Gastrocnemius medialis (tissue), 4 donors: ENCODE measurements at regions not wholly inside any gene's neighbourhood (a gene's known extent, or its start where the extent isn't known, plus 50 kb on each side); places are given as distances from the start of the nearest gene placed in this dataset.

Experiments
- ATAC-seq, 2 donors: fragments of 150-250 bp; one replicate each; pipeline ENCODE4 v1.9.1; 2016
- DNase-seq, 2 donors: peaks; one replicate each; pipeline ENCODE4 v3.0.0-alpha.2; 2019
- H3K27ac ChIP-seq, 4 donors: fragments of 200-600 bp; sonication (generic); 1 replicate in 1 of 4; 2 replicates in 3 of 4; pipeline ENCODE4 v1.5.1; 2016 to 2018; ENCODE audit warnings: mild to moderate bottlenecking in 2 of 4, moderate library complexity in 1 of 4
- H3K27me3 ChIP-seq, 3 donors: fragments of 200-600 bp; sonication (generic) in 2 of 3; 1 replicate in 1 of 3; 2 replicates in 2 of 3; pipeline versions ENCODE4 v1.5.1 to v1.6.0; 2016 to 2019; ENCODE audit warnings: mild to moderate bottlenecking in 1 of 3, moderate library complexity in 1 of 3
- H3K36me3 ChIP-seq, 2 donors: fragments of 200-600 bp; sonication (generic) in 1 of 2; one replicate each; pipeline ENCODE4 v1.5.1; 2017 to 2018
- H3K4me1 ChIP-seq, 2 donors: fragments of 200-600 bp; sonication (generic) in 1 of 2; one replicate each; pipeline ENCODE4 v1.5.1; 2016 to 2017; ENCODE audit warnings: mild to moderate bottlenecking in 2 of 2
- H3K4me3 ChIP-seq, 4 donors: fragments of 200-600 bp; sonication (generic) in 3 of 4; 1 replicate in 1 of 4; 2 replicates in 3 of 4; pipeline ENCODE4 v1.5.1; 2016 to 2019; ENCODE audit warnings: mild to moderate bottlenecking in 2 of 4
- H3K9me3 ChIP-seq, 3 donors: fragments of 200-600 bp; sonication (generic) in 2 of 3; 1 replicate in 1 of 3; 2 replicates in 2 of 3; pipeline ENCODE4 v1.5.1; 2016 to 2019
- POLR2A ChIP-seq, 2 donors: fragments of 450-650 bp; IDR thresholded peaks; one replicate each; pipeline ENCODE4 v1.6.1; 2017; ENCODE audit warnings: antibody characterized with exemption in 2 of 2, mild to moderate bottlenecking in 2 of 2, moderate library complexity in 2 of 2
- in situ Hi-C, 4 donors: fragments of 200-750 bp; cut with MboI; loops; one replicate each; pipeline versions ENCODE4 v1.15.0 to v1.8.0; 2017; ENCODE audit warnings: low sequenced_read_pairs in 4 of 4
- intact Hi-C: fragments of 100-400 bp; cut with DNase I; formaldehyde crosslinking; loops from one replicate; pipeline ENCODE4 v1.15.1; 2023; ENCODE audit warnings: low total_unique reads
- TF ChIP-seq, protein P1 (sequence below), 5 experiments: fragments of 450-650 bp in 3 of 5; fragments of 200-600 bp in 2 of 5; sonication (generic) in 2 of 5; IDR thresholded peaks in 4 of 5; conservative IDR thresholded peaks in 1 of 5; 1 replicate in 4 of 5; 2 replicates in 1 of 5; pipeline ENCODE4 v1.5.1; 2016 to 2019; ENCODE audit warnings: antibody characterized with exemption in 5 of 5, mild to moderate bottlenecking in 3 of 5, moderate library complexity in 3 of 5

DNA sequence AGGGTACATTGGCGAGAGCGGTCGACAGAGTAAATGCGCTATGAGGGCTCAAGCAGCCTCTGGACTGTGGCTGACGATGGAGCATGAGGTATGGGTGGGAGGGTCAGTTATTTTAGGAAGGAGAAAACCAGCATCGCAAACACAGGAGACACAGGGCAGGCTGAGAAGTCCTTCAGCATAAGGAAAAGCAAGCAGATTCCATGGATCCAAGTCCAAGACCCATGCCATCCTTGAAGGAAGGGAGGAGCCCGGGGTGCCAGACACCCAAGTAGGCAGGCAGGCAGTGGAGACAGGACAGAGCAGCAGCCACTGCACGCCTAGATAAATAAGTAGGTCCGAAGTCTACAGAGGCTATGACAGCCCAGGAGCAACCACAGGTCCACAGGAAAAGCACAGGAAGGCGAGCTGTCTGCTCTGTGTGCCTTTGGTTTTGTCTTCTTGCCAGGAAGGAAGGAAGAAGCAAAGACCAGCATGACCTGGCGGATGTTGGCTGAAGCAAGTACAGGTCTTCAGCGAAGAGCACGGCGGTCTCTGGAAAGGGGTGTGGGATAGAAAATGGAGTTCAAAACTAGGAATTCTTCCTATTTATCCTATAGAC is 76.4 kb upstream of the SLC45A1 start:
- Histone ChIP-seq H3K27ac (no peak overlapping the region), H3K4me1 (no peaks in the 10 kb centered on the region), H3K36me3 (no peaks in the 10 kb centered on the region), H3K9me3 (no peaks in the 10 kb centered on the region), H3K4me3 (no peak overlapping the region), H3K27me3 (peaks cover 0 to 3% (median 0%) of the 10 kb centered on the region in 3 donors)
- ATAC-seq (no peak), DNase-seq (no peak)
- intact Hi-C loops (no loop called here), in situ Hi-C loops (no loop called here)
- TF ChIP-seq, protein P1, sequence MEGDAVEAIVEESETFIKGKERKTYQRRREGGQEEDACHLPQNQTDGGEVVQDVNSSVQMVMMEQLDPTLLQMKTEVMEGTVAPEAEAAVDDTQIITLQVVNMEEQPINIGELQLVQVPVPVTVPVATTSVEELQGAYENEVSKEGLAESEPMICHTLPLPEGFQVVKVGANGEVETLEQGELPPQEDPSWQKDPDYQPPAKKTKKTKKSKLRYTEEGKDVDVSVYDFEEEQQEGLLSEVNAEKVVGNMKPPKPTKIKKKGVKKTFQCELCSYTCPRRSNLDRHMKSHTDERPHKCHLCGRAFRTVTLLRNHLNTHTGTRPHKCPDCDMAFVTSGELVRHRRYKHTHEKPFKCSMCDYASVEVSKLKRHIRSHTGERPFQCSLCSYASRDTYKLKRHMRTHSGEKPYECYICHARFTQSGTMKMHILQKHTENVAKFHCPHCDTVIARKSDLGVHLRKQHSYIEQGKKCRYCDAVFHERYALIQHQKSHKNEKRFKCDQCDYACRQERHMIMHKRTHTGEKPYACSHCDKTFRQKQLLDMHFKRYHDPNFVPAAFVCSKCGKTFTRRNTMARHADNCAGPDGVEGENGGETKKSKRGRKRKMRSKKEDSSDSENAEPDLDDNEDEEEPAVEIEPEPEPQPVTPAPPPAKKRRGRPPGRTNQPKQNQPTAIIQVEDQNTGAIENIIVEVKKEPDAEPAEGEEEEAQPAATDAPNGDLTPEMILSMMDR (IDR thresholded peaks at IDR 0.05 in 4 of 5, conservative IDR thresholded peaks at IDR 0.05 in 1 of 5), result no peak
- no peak for TF ChIP-seq POLR2A (IDR thresholded peaks at IDR 0.05)

DNA sequence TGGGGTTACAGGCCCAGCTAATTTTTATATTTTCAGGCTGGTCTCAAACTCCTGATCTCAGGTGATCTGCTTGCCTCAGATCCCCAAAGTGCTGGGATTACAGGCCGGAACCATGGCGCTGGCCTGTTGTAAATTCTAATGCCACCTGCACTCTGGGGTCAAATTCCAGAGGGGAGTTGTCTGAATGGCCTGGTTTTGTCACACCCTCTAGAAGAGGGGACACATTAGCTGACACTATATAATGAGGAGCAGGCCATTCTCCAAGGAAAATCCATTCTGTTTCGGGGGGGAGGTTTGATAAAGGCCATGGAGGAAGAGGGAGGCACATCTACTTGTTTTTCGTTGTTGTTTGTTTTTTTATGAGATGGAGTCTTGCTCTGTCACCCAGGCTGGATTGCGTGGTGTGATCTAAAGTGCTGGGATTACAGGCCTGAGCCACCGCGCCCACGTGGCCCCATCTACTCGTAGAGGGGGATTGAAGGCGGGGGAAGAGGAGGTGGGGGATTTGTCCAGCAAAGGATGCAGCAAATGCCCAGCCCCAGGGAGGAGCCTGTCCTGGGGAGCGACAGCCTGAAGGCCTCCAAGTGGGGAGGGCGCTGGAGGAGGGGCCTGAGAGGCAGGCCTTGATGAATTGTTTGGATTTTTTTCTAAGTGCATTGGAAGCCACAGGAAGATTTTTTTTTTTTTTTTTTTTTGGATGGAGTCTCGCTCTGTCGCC is 78.4 kb upstream of the SLC45A1 start:
- DNase-seq (no peak), ATAC-seq (no peak)
- Histone ChIP-seq H3K4me3 (no peak overlapping the region), H3K4me1 (no peaks in the 10 kb centered on the region), H3K36me3 (no peaks in the 10 kb centered on the region), H3K9me3 (no peaks in the 10 kb centered on the region), H3K27ac (no peak overlapping the region), H3K27me3 (peaks cover 0 to 3% (median 0%) of the 10 kb centered on the region in 3 donors)
- in situ Hi-C loops, result loop anchor here in 1 of 4 donors (10.0 kb wide), 1 partner anchor 205 kb away; no protein-coding TSS in a partner anchor
- intact Hi-C loops, result loop anchor here (5.0 kb wide), 1 partner anchor 207 kb away; no protein-coding TSS in a partner anchor
- TF ChIP-seq, protein P1 (IDR thresholded peaks at IDR 0.05 in 4 of 5, conservative IDR thresholded peaks at IDR 0.05 in 1 of 5), result no peak
- no peak for TF ChIP-seq POLR2A (IDR thresholded peaks at IDR 0.05)

- Histone ChIP-seq H3K27me3 (peaks cover 0 to under 1% (median 0%) of the 10 kb centered on the region in 3 donors), H3K27ac (no peak overlapping the region), H3K4me1 (no peaks in the 10 kb centered on the region), H3K4me3 (no peak overlapping the region), H3K36me3 (no peaks in the 10 kb centered on the region), H3K9me3 (no peaks in the 10 kb centered on the region)
- in situ Hi-C loops (loop anchor here in 1 of 4 donors (10.0 kb wide), 1 partner anchor 204 kb away; no protein-coding TSS in a partner anchor), intact Hi-C loops (loop anchor here (5.0 kb wide), 1 partner anchor 207 kb away; no protein-coding TSS in a partner anchor)
- DNase-seq (peak; percentile 18 to 43), ATAC-seq (peak; percentile 41 to 55)
- no peak for TF ChIP-seq POLR2A (IDR thresholded peaks at IDR 0.05)
- TF ChIP-seq, protein P1 (IDR thresholded peaks at IDR 0.05 in 4 of 5, conservative IDR thresholded peaks at IDR 0.05 in 1 of 5), result peak in 1 of 5 experiments; percentile 28
These were observed 78.9 kb upstream of the SLC45A1 start for GRCh38 chr1:8239039-8239305.

DNA sequence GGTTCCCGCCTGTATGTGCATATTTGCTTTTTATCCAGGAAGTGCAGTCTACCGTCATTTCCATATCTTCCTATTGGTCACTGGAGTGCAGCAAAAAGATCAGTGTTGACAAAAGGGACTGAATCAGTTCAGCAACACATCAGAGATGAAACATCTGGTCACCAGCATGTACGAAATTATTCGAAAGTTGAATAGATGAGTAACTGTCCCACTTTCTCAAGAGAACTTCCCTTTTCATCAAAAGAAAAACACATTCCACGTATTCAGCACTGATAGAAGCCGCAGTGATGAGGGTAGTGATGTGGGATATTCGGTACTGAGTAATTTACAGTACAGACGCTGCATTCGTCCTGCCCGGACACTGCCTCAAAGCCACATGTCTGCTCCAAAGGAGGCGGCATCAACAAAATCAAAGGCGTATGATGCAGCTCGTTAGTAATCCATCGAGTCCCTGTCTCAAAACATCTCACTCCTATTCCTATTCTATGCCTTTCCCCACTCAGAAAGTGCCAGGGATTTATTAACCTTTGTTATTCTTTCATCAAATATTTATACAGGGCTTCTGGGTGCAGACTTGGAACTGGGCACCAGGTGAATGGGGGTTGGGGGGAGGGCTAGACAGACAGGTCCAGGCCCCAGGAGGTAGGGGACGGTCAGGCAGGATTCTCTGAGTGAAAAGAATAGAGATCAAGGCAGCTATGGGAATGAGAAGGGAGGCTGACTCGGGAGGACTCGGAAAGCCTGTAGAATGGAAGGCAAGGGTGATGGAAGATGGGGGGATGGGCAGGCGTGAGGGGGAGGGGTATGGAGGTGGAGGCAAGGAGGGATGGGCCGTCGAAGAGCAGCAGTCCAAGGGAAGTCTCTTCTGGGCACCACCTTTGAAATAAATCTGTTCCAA is 79.5 kb upstream of the SLC45A1 start:
- Histone ChIP-seq H3K9me3 (no peaks in the 10 kb centered on the region), H3K4me3 (no peak overlapping the region), H3K27ac (no peak overlapping the region), H3K4me1 (no peaks in the 10 kb centered on the region), H3K36me3 (no peaks in the 10 kb centered on the region), H3K27me3 (no peaks in the 10 kb centered on the region)
- TF ChIP-seq POLR2A (IDR thresholded peaks at IDR 0.05), result no peak
- TF ChIP-seq, protein P1 (IDR thresholded peaks at IDR 0.05 in 4 of 5, conservative IDR thresholded peaks at IDR 0.05 in 1 of 5), result no peak
- intact Hi-C loops (loop anchor here (5.0 kb wide), 1 partner anchor 206 kb away; no protein-coding TSS in a partner anchor), in situ Hi-C loops (loop anchor here in 1 of 4 donors (10.0 kb wide), 1 partner anchor 204 kb away; no protein-coding TSS in a partner anchor)
- no peak for DNase-seq
- ATAC-seq, result no peak
